ENCODE measurements at regions not wholly inside any gene's neighbourhood (a gene's known extent, or its start where the extent isn't known, plus 50 kb on each side); places are given as distances from the start of the nearest gene placed in this dataset.

DNA sequence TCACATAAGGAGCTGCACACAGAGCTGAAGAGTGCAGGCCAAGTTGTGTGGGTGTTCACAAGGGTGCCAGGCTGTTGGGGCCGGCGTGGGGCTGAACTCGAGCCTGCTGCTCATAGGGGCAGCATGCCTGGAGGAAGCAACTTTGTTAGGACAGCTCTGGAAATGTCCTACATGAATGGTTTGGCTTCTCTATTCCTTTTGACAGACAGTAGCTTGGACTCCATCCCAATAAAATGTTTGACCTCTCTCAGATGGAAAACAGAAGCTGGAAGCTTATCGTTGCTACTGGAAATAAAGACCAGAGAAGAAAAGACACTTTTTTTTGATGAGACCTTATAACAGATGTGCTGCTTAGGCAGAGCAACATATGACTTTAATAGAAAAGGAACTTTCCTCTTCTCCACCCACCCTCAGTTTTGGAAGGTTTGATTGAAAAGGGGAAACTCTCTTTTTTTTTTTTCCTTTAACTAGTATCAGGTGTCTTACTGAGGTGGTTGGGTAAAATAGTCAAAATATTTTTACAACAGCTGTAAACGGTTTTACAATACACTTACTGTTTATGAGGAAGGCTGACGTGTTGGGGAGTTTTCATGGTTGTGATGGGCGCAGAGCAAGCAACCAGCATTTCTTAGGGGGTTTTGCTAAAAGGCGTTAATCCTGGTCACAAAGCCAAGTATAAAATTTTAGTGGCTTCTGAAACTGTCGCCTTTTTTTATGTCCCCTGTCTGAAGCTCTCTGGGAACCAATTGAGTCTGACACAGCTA, 80.7 kb upstream of the EEF1E1 start:
- POLR2A ChIA-PET: no interaction called here
- Mint-ChIP-seq H3K4me1 (peaks cover 0 to 1% (median 0%) of the 10 kb centered on the region in 7 donors), H3K4me3 (no peak overlapping the region), H3K36me3 (no peaks in the 10 kb centered on the region), H3K27me3 (peaks cover 2 to 44% (median 17%) of the 10 kb centered on the region in 5 donors), H3K27ac (no peak overlapping the region), H3K9me3 (no peaks in the 10 kb centered on the region)
- H3K27ac ChIP-seq (ENCODE audit: low read depth, low read length): no peak overlapping the region
- CTCF ChIA-PET: interaction anchor here (0.7 kb wide), 1 partner anchor 1864 kb away, joined by 3 read pairs; no protein-coding TSS in a partner anchor
- ATAC-seq: no peak
- no peaks in the 10 kb centered on the region for H3K9me3 ChIP-seq (ENCODE audit: control insufficient read depth in 2 of 3, low read length in 3 of 3)
- no peaks in the 10 kb centered on the region for H3K27me3 ChIP-seq (ENCODE audit: control insufficient read depth in 2 of 2, insufficient read depth in 2 of 2, low read length in 2 of 2)
- H3K4me1 ChIP-seq (ENCODE audit: control insufficient read depth in 2 of 2, insufficient read depth in 2 of 2, low read length in 2 of 2): no peaks in the 10 kb centered on the region
- intact Hi-C loops (cut with micrococcal nuclease): no loop called here
- no peak for DNase-seq
- no peak overlapping the region for H3K4me3 ChIP-seq (ENCODE audit: low read length)
- no peaks in the 10 kb centered on the region for H3K36me3 ChIP-seq (ENCODE audit: control insufficient read depth in 2 of 3, insufficient read depth in 3 of 3, low read length in 3 of 3)

DNA sequence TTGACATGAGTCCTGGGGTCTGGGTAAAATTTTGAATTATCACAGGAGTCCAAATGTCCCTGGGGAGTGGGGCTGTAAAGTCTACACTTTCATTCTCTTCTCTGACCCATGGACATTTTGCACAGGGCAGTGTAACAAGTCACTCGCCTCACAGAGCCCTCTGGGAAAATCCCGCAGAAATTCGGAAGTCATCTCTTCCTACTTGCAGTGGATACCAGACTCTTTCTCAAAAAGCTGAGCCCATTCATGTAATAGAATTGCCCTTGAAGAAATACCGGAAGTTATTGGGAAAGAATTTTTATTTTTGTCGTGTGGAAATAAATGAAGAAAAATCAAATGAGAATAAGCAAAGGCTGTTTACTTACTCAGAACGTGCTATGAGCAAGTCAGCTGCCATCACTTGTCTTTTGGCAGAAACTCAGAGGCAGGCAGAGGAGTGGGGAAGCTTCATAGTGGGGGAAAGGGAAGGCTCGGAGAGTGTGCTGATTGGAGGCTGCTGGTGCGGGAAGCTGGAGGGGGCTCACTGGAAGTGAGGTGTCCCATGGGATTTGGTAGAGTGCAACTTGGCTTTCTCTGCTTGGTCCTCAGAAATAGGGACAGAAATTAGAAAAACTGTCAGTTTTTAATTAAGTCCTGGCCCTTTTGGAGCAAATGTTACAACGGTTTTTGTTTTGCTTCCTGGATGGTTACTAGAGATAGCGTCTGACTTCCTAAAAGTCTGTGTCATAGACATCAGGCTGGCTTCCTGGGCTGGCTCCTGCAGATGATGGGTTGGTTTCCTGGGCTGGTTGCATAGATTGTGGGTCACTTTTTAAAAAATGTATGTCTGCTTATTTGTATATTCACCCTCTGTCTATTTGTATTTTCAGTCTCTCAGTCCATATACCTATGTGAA, 79.8 kb upstream of the EEF1E1 start:
- H3K27me3 Mint-ChIP-seq: peaks cover 2 to 42% (median 20%) of the 10 kb centered on the region in 5 donors
- no peaks in the 10 kb centered on the region for H3K36me3 Mint-ChIP-seq
- H3K4me1 Mint-ChIP-seq: peaks cover 0 to 1% (median 0%) of the 10 kb centered on the region in 7 donors
- ATAC-seq (no peak), DNase-seq (no peak)
- no peak overlapping the region for H3K4me3 Mint-ChIP-seq
- no peak overlapping the region for H3K4me3 ChIP-seq (ENCODE audit: low read length)
- no peaks in the 10 kb centered on the region for H3K27me3 ChIP-seq (ENCODE audit: control insufficient read depth in 2 of 2, insufficient read depth in 2 of 2, low read length in 2 of 2)
- H3K27ac Mint-ChIP-seq: no peak overlapping the region
- no peaks in the 10 kb centered on the region for H3K9me3 ChIP-seq (ENCODE audit: control insufficient read depth in 2 of 3, low read length in 3 of 3)
- intact Hi-C loops (cut with micrococcal nuclease): no loop called here
- ChIA-PET CTCF (interaction anchor here (0.7 kb wide), 1 partner anchor 1865 kb away, joined by 3 read pairs; no protein-coding TSS in a partner anchor), POLR2A (no interaction called here)
- no peaks in the 10 kb centered on the region for H3K36me3 ChIP-seq (ENCODE audit: control insufficient read depth in 2 of 3, insufficient read depth in 3 of 3, low read length in 3 of 3)
- peaks cover 0 to 2% (median 0%) of the 10 kb centered on the region in 11 donors for H3K9me3 Mint-ChIP-seq
- H3K4me1 ChIP-seq (ENCODE audit: control insufficient read depth in 2 of 2, insufficient read depth in 2 of 2, low read length in 2 of 2): no peaks in the 10 kb centered on the region
- no peak overlapping the region for H3K27ac ChIP-seq (ENCODE audit: low read depth, low read length)

DNA sequence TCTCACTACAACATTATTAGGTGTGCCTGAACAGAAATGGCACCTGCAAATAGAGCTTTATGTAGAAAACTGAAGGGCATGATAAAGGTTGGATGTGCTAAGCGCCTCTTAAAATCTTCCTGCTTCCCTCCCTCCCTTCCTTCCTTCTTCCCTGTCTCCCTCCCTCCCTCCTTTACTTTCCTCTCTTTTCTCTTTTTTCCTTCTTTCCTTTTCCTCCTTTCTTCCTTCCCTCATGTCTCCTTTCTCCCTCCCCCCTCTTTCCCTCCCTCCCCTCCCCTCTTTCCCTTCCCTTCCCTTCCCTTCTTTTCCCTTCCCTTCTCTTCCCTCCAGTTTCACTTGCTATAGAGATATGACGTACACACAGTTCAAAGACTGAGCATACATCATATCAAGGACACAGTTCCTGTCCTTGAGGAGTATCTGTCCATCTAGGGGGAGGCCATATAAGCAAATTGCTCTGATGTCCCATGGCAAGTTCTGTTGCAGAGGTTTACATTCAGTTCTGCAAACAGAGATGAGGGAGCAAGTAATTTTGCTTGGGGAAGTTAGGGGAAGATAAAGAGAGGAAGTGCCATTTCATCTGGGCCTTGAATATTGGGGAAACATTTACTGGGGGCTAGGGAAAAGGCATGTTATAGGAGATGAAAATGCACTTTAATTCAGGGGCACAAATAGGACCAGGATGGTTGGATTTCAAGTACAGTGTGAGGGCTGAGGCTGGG, 79.0 kb upstream of the EEF1E1 start:
- Histone ChIP-seq H3K36me3 (ENCODE audit: control insufficient read depth in 2 of 3, insufficient read depth in 3 of 3, low read length in 3 of 3) (no peaks in the 10 kb centered on the region), H3K27me3 (ENCODE audit: control insufficient read depth in 2 of 2, insufficient read depth in 2 of 2, low read length in 2 of 2) (no peaks in the 10 kb centered on the region), H3K9me3 (ENCODE audit: control insufficient read depth in 2 of 3, low read length in 3 of 3) (no peaks in the 10 kb centered on the region), H3K27ac (ENCODE audit: low read depth, low read length) (no peak overlapping the region), H3K4me1 (ENCODE audit: control insufficient read depth in 2 of 2, insufficient read depth in 2 of 2, low read length in 2 of 2) (no peaks in the 10 kb centered on the region), H3K4me3 (ENCODE audit: low read length) (no peak overlapping the region)
- DNase-seq: no peak
- H3K27me3 Mint-ChIP-seq: peaks cover 2 to 40% (median 21%) of the 10 kb centered on the region in 5 donors
- CTCF ChIA-PET: no interaction called here
- no peaks in the 10 kb centered on the region for H3K36me3 Mint-ChIP-seq
- peaks cover 0 to 1% (median 0%) of the 10 kb centered on the region in 7 donors for H3K4me1 Mint-ChIP-seq
- H3K4me3 Mint-ChIP-seq: no peak overlapping the region
- ATAC-seq: no peak
- H3K27ac Mint-ChIP-seq: no peak overlapping the region
- H3K9me3 Mint-ChIP-seq: peaks cover 0 to 4% (median 0%) of the 10 kb centered on the region in 11 donors
- intact Hi-C loops (cut with micrococcal nuclease): no loop called here
- POLR2A ChIA-PET: no interaction called here

DNA sequence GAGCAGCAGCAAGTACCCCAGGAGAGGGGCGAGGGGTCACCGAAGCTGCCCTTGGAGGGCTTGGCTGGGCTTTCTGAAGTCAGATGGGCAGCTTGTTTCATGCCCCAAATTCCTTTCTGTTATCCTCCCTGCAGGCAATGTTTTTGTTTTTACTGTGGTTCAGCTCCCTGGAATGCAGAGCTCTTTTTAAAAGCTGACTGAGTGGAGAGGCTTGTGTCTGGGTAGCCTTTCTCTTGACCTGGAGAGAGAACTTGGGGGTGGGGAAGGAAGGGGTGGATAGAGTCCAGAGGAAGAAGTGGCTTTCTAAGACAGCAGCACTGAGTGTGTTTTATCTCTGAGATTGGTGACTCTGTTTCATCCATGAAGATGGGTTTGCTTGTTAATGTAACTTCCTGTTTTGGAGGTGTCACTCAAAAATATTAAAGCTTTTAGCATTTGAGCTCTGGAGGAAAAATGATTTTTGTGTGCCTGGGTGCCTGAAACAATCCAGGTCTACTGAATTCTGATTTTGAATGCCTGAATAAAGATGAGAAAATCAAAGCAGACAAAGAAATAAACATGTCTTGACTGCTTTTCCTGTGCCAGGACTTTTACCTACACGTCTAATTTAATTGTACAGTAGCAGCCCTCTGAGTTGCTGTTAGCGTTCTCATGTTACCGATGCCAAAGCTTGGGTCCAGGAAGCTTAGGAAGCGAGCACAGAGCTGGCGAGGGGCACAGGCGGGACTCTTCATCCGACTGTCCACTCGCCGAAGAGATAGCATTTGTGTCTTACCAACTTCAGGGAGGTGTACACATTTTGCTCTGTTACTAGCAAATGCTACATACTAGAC, 78.2 kb upstream of the EEF1E1 start:
- Mint-ChIP-seq H3K36me3 (no peaks in the 10 kb centered on the region), H3K4me3 (no peak overlapping the region), H3K27ac (no peak overlapping the region), H3K27me3 (peaks cover 2 to 39% (median 21%) of the 10 kb centered on the region in 5 donors), H3K9me3 (peaks cover 0 to 4% (median 0%) of the 10 kb centered on the region in 11 donors), H3K4me1 (peaks cover 0 to 1% (median 0%) of the 10 kb centered on the region in 7 donors)
- Histone ChIP-seq H3K4me1 (ENCODE audit: control insufficient read depth in 2 of 2, insufficient read depth in 2 of 2, low read length in 2 of 2) (no peaks in the 10 kb centered on the region), H3K36me3 (ENCODE audit: control insufficient read depth in 2 of 3, insufficient read depth in 3 of 3, low read length in 3 of 3) (no peaks in the 10 kb centered on the region), H3K9me3 (ENCODE audit: control insufficient read depth in 2 of 3, low read length in 3 of 3) (no peaks in the 10 kb centered on the region), H3K27ac (ENCODE audit: low read depth, low read length) (no peak overlapping the region), H3K4me3 (ENCODE audit: low read length) (no peak overlapping the region), H3K27me3 (ENCODE audit: control insufficient read depth in 2 of 2, insufficient read depth in 2 of 2, low read length in 2 of 2) (no peaks in the 10 kb centered on the region)
- ChIA-PET POLR2A (no interaction called here), CTCF (no interaction called here)
- intact Hi-C loops (cut with micrococcal nuclease): no loop called here
- ATAC-seq (no peak), DNase-seq (no peak)

DNA sequence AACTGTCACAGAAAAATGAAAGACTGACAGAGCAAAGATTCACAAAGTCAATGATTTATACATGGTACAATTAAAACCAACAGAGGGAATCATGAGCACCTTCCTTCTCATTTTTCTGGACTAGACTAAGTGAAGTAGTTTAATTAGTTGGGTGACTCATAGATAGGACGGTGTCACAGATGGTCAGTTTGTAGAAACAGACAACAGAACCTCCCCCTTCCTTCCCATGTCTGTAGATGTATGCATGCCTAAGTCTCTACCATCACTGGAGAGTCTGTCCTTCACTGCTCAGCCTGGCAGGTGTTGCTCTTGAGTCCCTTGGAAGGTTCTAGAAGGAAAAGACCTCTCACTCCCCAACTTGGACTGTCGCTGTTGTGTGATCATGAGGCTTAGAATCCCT, 75.4 kb upstream of the EEF1E1 start:
- ATAC-seq: no peak
- peaks cover 0 to 36% (median 30%) of the 10 kb centered on the region in 5 donors for H3K27me3 Mint-ChIP-seq
- H3K4me3 ChIP-seq (ENCODE audit: low read length): no peak overlapping the region
- POLR2A ChIA-PET: no interaction called here
- H3K4me1 ChIP-seq (ENCODE audit: control insufficient read depth in 2 of 2, insufficient read depth in 2 of 2, low read length in 2 of 2): no peaks in the 10 kb centered on the region
- H3K4me1 Mint-ChIP-seq: peaks cover 0 to 1% (median 0%) of the 10 kb centered on the region in 7 donors
- H3K27ac Mint-ChIP-seq: no peak overlapping the region
- H3K36me3 ChIP-seq (ENCODE audit: control insufficient read depth in 2 of 3, insufficient read depth in 3 of 3, low read length in 3 of 3): no peaks in the 10 kb centered on the region
- no peaks in the 10 kb centered on the region for H3K9me3 ChIP-seq (ENCODE audit: control insufficient read depth in 2 of 3, low read length in 3 of 3)
- no peaks in the 10 kb centered on the region for H3K27me3 ChIP-seq (ENCODE audit: control insufficient read depth in 2 of 2, insufficient read depth in 2 of 2, low read length in 2 of 2)
- H3K27ac ChIP-seq (ENCODE audit: low read depth, low read length): no peak overlapping the region
- CTCF ChIA-PET: no interaction called here
- intact Hi-C loops (cut with micrococcal nuclease): no loop called here
- DNase-seq: no peak
- H3K4me3 Mint-ChIP-seq: no peak overlapping the region
- peaks cover 0 to 4% (median 0%) of the 10 kb centered on the region in 11 donors for H3K9me3 Mint-ChIP-seq
- no peaks in the 10 kb centered on the region for H3K36me3 Mint-ChIP-seq
